K562 (cell line): ENCODE measurements at regions not wholly inside any gene's neighbourhood (a gene's known extent, or its start where the extent isn't known, plus 50 kb on each side); places are given as distances from the start of the nearest gene placed in this dataset.

Experiments used
- CBFA2T3 ChIP-seq: fragments of 450-650 bp; IDR thresholded peaks from 2 replicates; pipeline ENCODE4 v1.6.1; 2017
- CHD4 ChIP-seq: fragments of 200-600 bp; sonication (generic); IDR thresholded peaks from 3 replicates; pipeline ENCODE4 v1.6.1; 2012; ENCODE audit warnings: low read depth, mild to moderate bottlenecking, mixed read lengths, low read length, inconsistent platforms; ENCODE audit not compliant: insufficient read depth, insufficient replicate concordance, poor library complexity, severe bottlenecking
- EP300 ChIP-seq: IDR thresholded peaks from 2 replicates; pipeline ENCODE4 v1.6.1; 2012; ENCODE audit warnings: low read length, improper control_type of control experiment
- FOXJ2 ChIP-seq: fragments of 200-800 bp; sonication (Bioruptor generic); IDR thresholded peaks from 2 replicates; pipeline ENCODE4 v1.6.1; 2016; ENCODE audit warnings: missing genetic modification characterization, missing compliant biosample characterization
- MIER1 ChIP-seq: fragments of 450-650 bp; IDR thresholded peaks from 2 replicates; pipeline ENCODE4 v1.6.1; 2016; ENCODE audit warnings: antibody characterized with exemption, mild to moderate bottlenecking, low read depth
- NELFE ChIP-seq: IDR thresholded peaks from 2 replicates; pipeline ENCODE4 v1.6.1; 2011; ENCODE audit warnings: mild to moderate bottlenecking; ENCODE audit not compliant: insufficient read depth, insufficient read length
- POLR2AphosphoS2 ChIP-seq: IDR thresholded peaks from 2 replicates; pipeline ENCODE4 v1.6.1; 2012; ENCODE audit warnings: low read length, improper control_type of control experiment
- PRMT5 ChIP-seq: sonication (generic); formaldehyde crosslinking; IDR thresholded peaks from 2 replicates; pipeline ENCODE4 v1.5.0; 2020; ENCODE audit warnings: missing genetic modification reagents
- RCOR1 ChIP-seq, 2 experiments: IDR thresholded peaks; 2 replicates each; pipeline ENCODE4 v1.6.1; 2012; ENCODE audit warnings: low read depth in 2 of 2, low read length in 2 of 2, borderline replicate concordance in 1 of 2, improper control_type of control experiment in 1 of 2
- SIN3B ChIP-seq: fragments of 450-650 bp; IDR thresholded peaks from 2 replicates; pipeline ENCODE4 v1.6.1; 2017; ENCODE audit warnings: low read depth, mild to moderate bottlenecking, moderate library complexity
- SMC3 ChIP-seq: conservative IDR thresholded peaks from 2 replicates; pipeline ENCODE4 v1.6.1; 2011; ENCODE audit warnings: low read depth, low read length, improper control_type of control experiment; ENCODE audit not compliant: insufficient read depth
- TAL1 ChIP-seq: fragments of 450-650 bp; IDR thresholded peaks from 2 replicates; pipeline ENCODE4 v1.6.1; 2016; ENCODE audit warnings: mild to moderate bottlenecking
- TEAD4 ChIP-seq, 2 experiments: sonication (generic) in 1 of 2; formaldehyde crosslinking in 1 of 2; IDR thresholded peaks; 2 replicates each; pipeline versions ENCODE4 v1.6.1 to v1.8.0; 2012 to 2022; ENCODE audit warnings: borderline replicate concordance in 1 of 2, inconsistent platforms in 1 of 2, low read length in 1 of 2, mild to moderate bottlenecking in 1 of 2, missing genetic modification reagents in 1 of 2
- ZKSCAN3 ChIP-seq: fragments of 250-450 bp; sonication (Bioruptor Pico); IDR thresholded peaks from 2 replicates; pipeline ENCODE4 v1.4.0; 2020
- ZNF124 ChIP-seq: sonication (generic); formaldehyde crosslinking; IDR thresholded peaks from 2 replicates; pipeline ENCODE4 v1.8.1; 2022; ENCODE audit warnings: missing genetic modification reagents
- ZNF764 ChIP-seq: fragments of 250-450 bp; sonication (Bioruptor Pico); IDR thresholded peaks from 2 replicates; pipeline ENCODE4 v1.4.0; 2020; ENCODE audit warnings: low read depth, mild to moderate bottlenecking, moderate library complexity

- no peak for TF ChIP-seq SMC3
- TF ChIP-seq TAL1 = peak; percentile 53
- TF ChIP-seq PRMT5 (CRISPR knock-in tag) = no peak
- TF ChIP-seq CHD4 = no peak
- TF ChIP-seq CBFA2T3 = peak; percentile 51
- TF ChIP-seq POLR2AphosphoS2 = no peak
- no peak for TF ChIP-seq ZNF124 (CRISPR knock-in tag)
- no peak for TF ChIP-seq NELFE
- TF ChIP-seq ZKSCAN3 (CRISPR knock-in tag) = no peak
- peak; percentile 41; the same call in 1 of the 2 replicates for TF ChIP-seq FOXJ2
- TF ChIP-seq SIN3B = no peak
- TF ChIP-seq EP300 = no peak
- TF ChIP-seq ZNF764 (CRISPR knock-in tag) = no peak
- TF ChIP-seq MIER1 = no peak
- TF ChIP-seq TEAD4 (IDR thresholded peaks at IDR 0.05; ENCODE audit: low read length) = peak; percentile 49; the same call in 1 of the 2 replicates
- TF ChIP-seq TEAD4 (CRISPR knock-in tag; IDR thresholded peaks at IDR 0.05; ENCODE audit: borderline replicate concordance) = no peak
- TF ChIP-seq RCOR1 (IDR thresholded peaks at IDR 0.05; ENCODE audit: borderline replicate concordance in 1 of 2, low read depth in 2 of 2, low read length in 2 of 2) = peak in 1 of 2 experiments; percentile 30; a peak in 1 of 4 replicates
- TF ChIP-seq, all 486 proteins: peak for 6
These were observed 62.5 kb upstream of the ATRNL1 start (continued) for GRCh38 chr10:115030483-115031200.
